ENCODE measurements at regions not wholly inside any gene's neighbourhood (a gene's known extent, or its start where the extent isn't known, plus 50 kb on each side); places are given as distances from the start of the nearest gene placed in this dataset.

DNA sequence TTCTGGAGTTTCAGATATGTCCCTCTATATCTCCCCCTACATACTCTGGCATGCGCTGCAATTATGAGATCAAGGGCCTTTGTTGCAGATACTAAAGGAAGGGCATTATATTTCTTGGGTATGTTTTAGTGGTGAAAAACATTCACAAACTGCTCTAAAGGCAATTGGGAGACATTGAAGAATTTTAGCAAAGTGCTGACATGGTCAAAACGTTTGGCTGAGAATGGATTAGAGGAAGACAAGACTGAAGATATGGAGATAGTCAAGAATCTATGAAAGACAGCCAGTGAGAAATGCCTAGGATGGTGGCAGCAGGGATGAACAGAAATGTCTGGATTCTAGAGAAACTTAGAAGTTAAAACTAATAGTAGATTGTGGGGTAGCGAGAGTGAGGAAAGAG lies 104.5 kb upstream of the CABCOCO1 start:
- TF ChIP-seq CTCF (optimal IDR thresholded peaks at IDR 0.05 in 1 of 3, IDR thresholded peaks at IDR 0.05 in 1 of 3, conservative IDR thresholded peaks at IDR 0.05 in 1 of 3; ENCODE audit: extremely low read depth in 1 of 3, insufficient read depth in 2 of 3, low read length in 3 of 3) (no peak), EZH2 (IDR thresholded peaks at IDR 0.05; ENCODE audit: low read length) (no peak)
